ENCODE measurements at regions not wholly inside any gene's neighbourhood (a gene's known extent, or its start where the extent isn't known, plus 50 kb on each side); places are given as distances from the start of the nearest gene placed in this dataset.

DNA sequence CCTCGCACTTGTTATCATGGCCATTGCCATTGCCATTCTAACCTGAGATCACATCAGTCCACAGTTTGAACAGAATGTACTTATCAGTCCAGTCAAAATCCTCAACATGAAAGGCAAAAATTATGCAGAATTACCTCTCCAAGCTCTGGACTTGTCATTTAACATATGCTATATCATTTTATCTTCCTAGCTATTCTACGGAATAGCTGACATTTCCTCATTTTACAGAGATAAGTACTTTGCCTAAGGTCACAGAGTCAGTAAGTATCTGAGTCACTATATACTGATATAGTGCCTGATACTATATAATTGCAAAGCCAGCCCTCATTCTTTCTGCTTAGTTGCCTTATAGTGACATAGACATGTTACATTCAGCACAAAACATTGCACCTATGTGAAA is 456.9 kb upstream of the GHITM start:
- TF ChIP-seq, protein P1, sequence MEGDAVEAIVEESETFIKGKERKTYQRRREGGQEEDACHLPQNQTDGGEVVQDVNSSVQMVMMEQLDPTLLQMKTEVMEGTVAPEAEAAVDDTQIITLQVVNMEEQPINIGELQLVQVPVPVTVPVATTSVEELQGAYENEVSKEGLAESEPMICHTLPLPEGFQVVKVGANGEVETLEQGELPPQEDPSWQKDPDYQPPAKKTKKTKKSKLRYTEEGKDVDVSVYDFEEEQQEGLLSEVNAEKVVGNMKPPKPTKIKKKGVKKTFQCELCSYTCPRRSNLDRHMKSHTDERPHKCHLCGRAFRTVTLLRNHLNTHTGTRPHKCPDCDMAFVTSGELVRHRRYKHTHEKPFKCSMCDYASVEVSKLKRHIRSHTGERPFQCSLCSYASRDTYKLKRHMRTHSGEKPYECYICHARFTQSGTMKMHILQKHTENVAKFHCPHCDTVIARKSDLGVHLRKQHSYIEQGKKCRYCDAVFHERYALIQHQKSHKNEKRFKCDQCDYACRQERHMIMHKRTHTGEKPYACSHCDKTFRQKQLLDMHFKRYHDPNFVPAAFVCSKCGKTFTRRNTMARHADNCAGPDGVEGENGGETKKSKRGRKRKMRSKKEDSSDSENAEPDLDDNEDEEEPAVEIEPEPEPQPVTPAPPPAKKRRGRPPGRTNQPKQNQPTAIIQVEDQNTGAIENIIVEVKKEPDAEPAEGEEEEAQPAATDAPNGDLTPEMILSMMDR (IDR thresholded peaks at IDR 0.05): no peak
- TF ChIP-seq FOSB (CRISPR knock-in tag; IDR thresholded peaks at IDR 0.05) (no peak), HDAC2 (IDR thresholded peaks at IDR 0.05) (no peak), RAD21 (conservative IDR thresholded peaks at IDR 0.05 in 1 of 2, IDR thresholded peaks at IDR 0.05 in 1 of 2) (no peak), POLR2AphosphoS2 (conservative IDR thresholded peaks at IDR 0.05; ENCODE audit: low read length) (no peak), PHF8 (IDR thresholded peaks at IDR 0.05; ENCODE audit: borderline replicate concordance, low read depth) (no peak), MAZ (IDR thresholded peaks at IDR 0.05; ENCODE audit: borderline replicate concordance, low read depth, low read length) (no peak), CHD2 (IDR thresholded peaks at IDR 0.05; ENCODE audit: low read length, partially characterized antibody) (no peak), POLR2A (IDR thresholded peaks at IDR 0.05; ENCODE audit: low read length) (no peak), RARB (CRISPR knock-in tag; IDR thresholded peaks at IDR 0.05) (no peak)

Data from A549 (cell line).